Loucy (cell line): ENCODE measurements at regions not wholly inside any gene's neighbourhood (a gene's known extent, or its start where the extent isn't known, plus 50 kb on each side); places are given as distances from the start of the nearest gene placed in this dataset.

Source experiments
- EZH2phosphoT487 ChIP-seq: fragments of 200-600 bp; IDR thresholded peaks from 2 replicates; pipeline ENCODE4 v1.6.1; 2018; ENCODE audit warnings: antibody characterized with exemption, mild to moderate bottlenecking, moderate library complexity, borderline replicate concordance
- TF ChIP-seq, protein P1 (sequence below): fragments of 200-600 bp; sonication (generic); conservative IDR thresholded peaks from 2 replicates; pipeline ENCODE4 v1.5.1; 2014; ENCODE audit warnings: mild to moderate bottlenecking, antibody characterized with exemption, low read length

DNA sequence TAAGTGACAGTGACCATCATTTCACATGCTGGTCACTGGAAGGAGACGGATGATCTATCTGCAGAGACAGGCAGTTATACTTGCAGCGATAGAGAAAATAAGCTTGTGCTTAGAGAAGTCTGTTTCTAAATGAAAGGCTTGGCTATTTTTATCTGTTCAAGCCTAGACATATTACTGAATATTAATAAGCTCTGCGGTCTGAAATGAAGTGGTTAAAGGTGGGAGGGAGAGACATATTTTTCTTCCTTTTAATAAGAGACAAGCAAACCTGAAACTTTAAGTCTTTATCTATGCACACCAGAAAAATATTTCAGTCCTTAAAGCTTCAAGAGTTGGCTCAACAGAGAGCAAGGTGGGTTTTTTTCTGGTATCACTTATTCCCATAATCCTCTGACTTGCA is 99.0 kb downstream of the CD200R1L start:
- no peak for TF ChIP-seq EZH2phosphoT487
- TF ChIP-seq, protein P1, sequence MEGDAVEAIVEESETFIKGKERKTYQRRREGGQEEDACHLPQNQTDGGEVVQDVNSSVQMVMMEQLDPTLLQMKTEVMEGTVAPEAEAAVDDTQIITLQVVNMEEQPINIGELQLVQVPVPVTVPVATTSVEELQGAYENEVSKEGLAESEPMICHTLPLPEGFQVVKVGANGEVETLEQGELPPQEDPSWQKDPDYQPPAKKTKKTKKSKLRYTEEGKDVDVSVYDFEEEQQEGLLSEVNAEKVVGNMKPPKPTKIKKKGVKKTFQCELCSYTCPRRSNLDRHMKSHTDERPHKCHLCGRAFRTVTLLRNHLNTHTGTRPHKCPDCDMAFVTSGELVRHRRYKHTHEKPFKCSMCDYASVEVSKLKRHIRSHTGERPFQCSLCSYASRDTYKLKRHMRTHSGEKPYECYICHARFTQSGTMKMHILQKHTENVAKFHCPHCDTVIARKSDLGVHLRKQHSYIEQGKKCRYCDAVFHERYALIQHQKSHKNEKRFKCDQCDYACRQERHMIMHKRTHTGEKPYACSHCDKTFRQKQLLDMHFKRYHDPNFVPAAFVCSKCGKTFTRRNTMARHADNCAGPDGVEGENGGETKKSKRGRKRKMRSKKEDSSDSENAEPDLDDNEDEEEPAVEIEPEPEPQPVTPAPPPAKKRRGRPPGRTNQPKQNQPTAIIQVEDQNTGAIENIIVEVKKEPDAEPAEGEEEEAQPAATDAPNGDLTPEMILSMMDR: no peak
